IMR-90 (cell line): ENCODE measurements at regions not wholly inside any gene's neighbourhood (a gene's known extent, or its start where the extent isn't known, plus 50 kb on each side); places are given as distances from the start of the nearest gene placed in this dataset.

Experiments
- BHLHE40 ChIP-seq: fragments of 150-350 bp; IDR thresholded peaks from 2 replicates; pipeline ENCODE4 v1.6.1; 2016; ENCODE audit warnings: mild to moderate bottlenecking, low read depth, low read length
- CHD1 ChIP-seq: IDR thresholded peaks from 2 replicates; pipeline ENCODE4 v1.6.1; 2012; ENCODE audit warnings: low read depth, low read length, improper control_type of control experiment
- MAFK ChIP-seq: IDR thresholded peaks from 2 replicates; pipeline ENCODE4 v1.6.1; 2012; ENCODE audit warnings: low read depth, low read length, improper control_type of control experiment
- POLR2A ChIP-seq: IDR thresholded peaks from 2 replicates; pipeline ENCODE4 v1.6.1; 2012; ENCODE audit warnings: mild to moderate bottlenecking, low read depth, low read length
- TF ChIP-seq, protein P1 (sequence below): conservative IDR thresholded peaks from 2 replicates; pipeline ENCODE4 v1.5.1; 2012; ENCODE audit warnings: mild to moderate bottlenecking, low read depth, low read length, improper control_type of control experiment

DNA sequence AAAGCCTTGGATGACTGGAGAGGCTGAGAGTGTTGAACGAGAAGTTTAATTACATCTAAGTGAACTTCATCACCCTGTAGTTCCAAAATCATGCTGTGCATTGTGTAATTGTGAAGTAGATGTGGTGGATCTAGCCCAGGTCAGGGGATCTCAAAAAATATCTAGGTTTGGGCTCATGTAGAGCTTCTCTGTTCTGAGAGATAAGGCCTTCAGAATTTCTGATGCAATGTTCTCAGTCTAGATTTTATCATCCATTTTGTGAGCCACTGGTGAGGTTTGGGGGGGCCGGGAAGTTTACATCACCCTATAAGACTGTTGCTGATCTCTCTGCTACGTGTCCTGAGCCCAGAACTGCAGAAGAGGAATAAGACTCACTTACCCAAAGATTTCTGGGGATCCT lies 719.4 kb downstream of the SOCS6 start:
- TF ChIP-seq, protein P1, sequence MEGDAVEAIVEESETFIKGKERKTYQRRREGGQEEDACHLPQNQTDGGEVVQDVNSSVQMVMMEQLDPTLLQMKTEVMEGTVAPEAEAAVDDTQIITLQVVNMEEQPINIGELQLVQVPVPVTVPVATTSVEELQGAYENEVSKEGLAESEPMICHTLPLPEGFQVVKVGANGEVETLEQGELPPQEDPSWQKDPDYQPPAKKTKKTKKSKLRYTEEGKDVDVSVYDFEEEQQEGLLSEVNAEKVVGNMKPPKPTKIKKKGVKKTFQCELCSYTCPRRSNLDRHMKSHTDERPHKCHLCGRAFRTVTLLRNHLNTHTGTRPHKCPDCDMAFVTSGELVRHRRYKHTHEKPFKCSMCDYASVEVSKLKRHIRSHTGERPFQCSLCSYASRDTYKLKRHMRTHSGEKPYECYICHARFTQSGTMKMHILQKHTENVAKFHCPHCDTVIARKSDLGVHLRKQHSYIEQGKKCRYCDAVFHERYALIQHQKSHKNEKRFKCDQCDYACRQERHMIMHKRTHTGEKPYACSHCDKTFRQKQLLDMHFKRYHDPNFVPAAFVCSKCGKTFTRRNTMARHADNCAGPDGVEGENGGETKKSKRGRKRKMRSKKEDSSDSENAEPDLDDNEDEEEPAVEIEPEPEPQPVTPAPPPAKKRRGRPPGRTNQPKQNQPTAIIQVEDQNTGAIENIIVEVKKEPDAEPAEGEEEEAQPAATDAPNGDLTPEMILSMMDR, result no peak
- no peak for TF ChIP-seq BHLHE40
- no peak for TF ChIP-seq MAFK
- TF ChIP-seq POLR2A, result no peak
- no peak for TF ChIP-seq CHD1
